NB4 (cell line): ENCODE measurements at regions not wholly inside any gene's neighbourhood (a gene's known extent, or its start where the extent isn't known, plus 50 kb on each side); places are given as distances from the start of the nearest gene placed in this dataset.

Experiments
- DNase-seq: peaks from one replicate; pipeline ENCODE4 v3.0.0; 2010; ENCODE audit warnings: low read depth
- H3K4me3 ChIP-seq: one replicate; pipeline ENCODE4 v1.5.1; 2011; ENCODE audit warnings: mild to moderate bottlenecking, low read depth, low read length, moderate library complexity
- CTCF ChIP-seq: IDR thresholded peaks from one replicate; pipeline ENCODE4 v1.5.1; 2012; ENCODE audit warnings: low read depth, low read length
- MAX ChIP-seq: IDR thresholded peaks from 2 replicates; pipeline ENCODE4 v1.6.1; 2011; ENCODE audit warnings: low read depth, low read length
- MYC ChIP-seq: IDR thresholded peaks from 2 replicates; pipeline ENCODE4 v1.6.1; 2011; ENCODE audit warnings: low read depth, low read length
- POLR2A ChIP-seq: IDR thresholded peaks from 2 replicates; pipeline ENCODE4 v1.6.1; 2011; ENCODE audit warnings: mild to moderate bottlenecking; ENCODE audit not compliant: insufficient read length; ENCODE audit errors: extremely low read depth

- TF ChIP-seq MAX = no peak
- no peak for TF ChIP-seq CTCF
- TF ChIP-seq MYC = no peak
- no peak for TF ChIP-seq POLR2A
- peak; percentile 1 for DNase-seq
- H3K4me3 ChIP-seq = no peak overlapping the region
Observed at GRCh38 chr19:56721714-56722113, 50.2 kb upstream of the ZNF835 start.
